GM18520 (cell line): ENCODE measurements at regions not wholly inside any gene's neighbourhood (a gene's known extent, or its start where the extent isn't known, plus 50 kb on each side); places are given as distances from the start of the nearest gene placed in this dataset.

Experiments used
- ATAC-seq: cut with Tn5 transposase; IDR thresholded peaks from one replicate; pipeline ENCODE4 v1.9.1; 2021; ENCODE audit not compliant: unreplicated experiment

DNA sequence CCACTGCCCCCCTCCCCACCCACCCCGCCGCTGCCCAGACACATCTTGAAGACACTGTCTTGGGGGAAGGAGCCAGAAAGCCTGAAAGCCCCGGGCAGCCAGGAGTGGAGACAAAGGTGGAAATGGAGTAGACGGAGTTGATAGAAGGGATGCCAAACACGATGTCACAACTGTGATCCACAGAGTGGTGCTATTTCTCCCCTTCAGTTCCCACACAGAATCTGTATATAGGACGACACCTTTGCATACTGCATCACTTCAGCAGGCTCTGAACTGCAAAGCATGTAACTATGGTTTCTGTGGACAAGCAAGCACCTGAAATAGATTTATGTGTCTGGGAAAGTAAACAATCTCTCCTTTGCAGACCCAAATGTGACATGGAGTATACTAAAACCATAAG lies 56.4 kb upstream of the F13A1 start:
- no peak for ATAC-seq

DNA sequence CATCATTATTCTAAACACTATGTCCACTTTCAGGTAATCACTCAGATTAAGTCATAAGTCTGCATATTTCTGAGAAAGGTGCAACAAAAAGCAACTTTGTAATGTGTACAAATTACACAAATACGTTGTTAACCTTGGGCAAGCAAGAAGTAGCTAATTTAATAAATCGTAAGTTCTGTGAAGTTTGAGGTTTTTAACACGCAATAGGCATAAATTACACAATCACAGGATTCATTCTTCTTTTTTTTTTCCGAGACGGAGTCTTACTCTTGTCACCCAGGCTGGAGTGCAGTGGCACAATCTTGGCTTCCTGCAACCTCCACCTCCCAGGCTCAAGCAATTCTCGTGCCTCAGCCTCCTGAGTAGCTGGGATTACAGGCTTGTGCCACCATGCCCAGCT lies 57.2 kb upstream of the F13A1 start:
- no peak for ATAC-seq

DNA sequence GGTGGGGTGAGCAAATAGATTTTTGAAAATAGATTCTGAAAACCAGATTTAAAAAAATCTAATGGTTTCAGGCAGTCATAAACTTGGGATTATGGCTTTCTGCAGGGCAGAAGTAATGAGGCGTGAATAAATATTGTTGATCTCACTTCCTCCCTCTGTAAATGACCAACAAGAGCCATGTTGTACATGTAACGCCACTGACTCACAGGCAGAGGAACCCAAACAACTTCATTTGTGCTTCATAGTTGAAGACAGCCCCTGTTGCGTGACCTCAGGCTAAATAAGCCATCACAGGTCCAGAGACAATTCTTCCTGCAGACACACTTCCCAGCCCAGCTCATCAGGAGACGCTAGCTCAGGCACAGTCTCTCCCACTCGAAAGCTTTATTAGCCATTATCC lies 59.1 kb upstream of the F13A1 start:
- ATAC-seq = no peak

DNA sequence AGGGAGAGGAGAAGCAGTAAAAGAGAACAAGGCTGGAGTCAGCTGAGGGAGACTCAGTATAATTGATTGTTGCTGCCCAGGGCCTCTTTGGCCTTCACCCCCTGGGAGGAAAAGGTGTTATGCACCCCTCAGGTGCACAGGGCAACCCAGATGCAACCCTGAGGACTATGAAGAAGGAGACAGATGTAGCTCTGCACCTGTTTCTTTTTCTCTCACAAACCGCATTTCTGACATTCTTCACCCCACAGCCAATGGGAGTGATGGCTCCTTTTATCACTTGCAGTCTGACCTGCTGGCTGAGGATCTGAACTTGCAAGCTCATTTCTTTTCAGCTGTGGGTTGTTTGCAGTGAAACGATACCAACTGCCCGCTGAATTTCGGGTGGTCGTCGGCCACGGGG lies 64.1 kb upstream of the F13A1 start:
- ATAC-seq = no peak

DNA sequence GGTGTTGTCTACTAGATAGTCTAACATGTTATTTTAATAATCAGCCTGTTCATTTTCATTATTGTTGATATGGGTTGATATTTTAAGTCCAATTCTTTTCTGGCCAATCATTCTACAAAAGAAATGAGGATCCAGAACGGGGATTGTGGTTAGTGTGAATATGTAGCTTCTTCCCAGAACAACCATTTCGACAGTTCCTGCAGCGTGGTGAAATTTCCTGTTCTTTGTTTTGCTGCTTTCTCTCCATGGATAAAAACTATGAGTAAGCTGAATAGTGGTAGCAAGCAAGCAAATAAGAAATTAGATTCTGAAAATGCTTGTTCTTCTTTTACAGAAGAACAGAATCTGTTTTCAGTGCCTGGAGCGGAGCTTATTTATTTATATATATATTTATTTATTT lies 65.5 kb upstream of the F13A1 start:
- ATAC-seq = no peak

DNA sequence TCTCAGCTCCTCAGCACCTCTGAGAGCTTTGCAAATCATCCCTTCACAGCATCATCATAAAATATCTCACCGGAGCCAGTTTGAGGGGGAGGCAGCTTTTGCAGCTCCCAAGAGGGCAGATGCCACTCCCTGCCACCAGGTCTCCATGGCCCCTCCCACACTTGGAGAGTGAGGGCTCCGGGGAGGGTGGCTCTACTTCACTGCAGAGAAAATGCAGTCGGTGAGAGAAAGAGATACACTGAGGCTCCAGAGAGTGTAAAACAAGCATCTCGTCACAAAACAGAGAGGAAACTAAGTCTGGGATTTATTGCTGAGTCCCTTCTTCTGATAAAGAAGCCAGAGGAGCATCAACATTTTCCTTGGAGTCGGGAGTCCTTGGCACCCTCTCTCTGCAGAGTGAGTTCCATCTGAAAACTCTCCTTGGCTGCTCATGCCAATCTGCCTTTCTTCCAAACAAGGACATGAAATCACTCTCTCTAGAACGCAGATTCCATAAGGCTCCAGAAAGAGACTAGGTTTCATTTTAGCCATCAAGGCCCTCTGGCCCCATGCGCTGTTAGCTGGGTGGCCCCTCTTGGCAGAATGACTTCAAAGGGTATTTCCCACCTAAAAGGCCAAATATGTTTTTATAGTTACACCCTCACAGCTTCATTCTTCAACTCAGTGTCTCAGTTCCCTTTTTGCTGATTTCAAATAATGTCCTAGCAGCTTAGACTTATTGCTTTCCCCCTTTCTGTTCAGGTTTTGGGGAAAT lies 70.6 kb upstream of the F13A1 start:
- ATAC-seq = peak; percentile 35

DNA sequence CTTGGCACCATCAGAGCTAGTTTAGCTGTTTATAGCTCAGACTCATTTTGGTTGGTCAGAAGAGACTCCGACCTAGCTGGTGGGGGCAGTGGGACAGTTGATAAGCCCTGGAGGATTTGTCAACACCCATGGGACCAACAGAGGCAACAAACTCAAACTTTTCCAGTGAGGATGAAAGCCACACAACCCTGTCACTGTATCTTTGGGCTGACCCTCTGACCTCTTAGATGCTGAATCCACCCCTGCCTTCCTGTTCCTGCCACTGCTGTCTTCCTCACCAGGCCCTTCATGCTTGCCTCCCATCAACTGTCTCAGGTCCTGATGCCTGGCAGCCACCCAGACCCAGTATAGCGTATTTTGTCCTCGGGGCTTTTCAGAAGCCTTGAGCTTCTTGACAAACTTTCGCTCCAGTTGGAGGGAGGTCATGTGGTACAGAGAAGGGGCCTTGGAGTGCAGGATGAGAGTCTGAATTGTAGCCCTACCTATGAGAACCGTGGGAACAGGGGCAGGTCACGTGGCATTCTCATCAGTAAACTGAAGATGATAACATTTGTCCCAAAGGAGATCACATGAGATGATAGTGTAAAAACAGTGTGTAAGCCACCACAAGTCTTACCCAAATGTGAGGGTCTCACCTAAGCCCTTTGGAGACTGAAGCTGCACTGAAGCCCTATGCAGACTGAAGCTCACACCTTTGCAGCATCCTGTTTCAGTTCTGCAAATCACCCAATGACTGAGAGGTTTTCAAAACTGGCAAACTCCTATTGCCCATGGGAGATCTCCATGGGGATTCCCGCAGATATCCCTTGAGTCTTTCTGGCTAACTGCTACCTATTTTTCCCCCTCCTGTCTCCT lies 72.0 kb upstream of the F13A1 start:
- ATAC-seq = peak; percentile 74

DNA sequence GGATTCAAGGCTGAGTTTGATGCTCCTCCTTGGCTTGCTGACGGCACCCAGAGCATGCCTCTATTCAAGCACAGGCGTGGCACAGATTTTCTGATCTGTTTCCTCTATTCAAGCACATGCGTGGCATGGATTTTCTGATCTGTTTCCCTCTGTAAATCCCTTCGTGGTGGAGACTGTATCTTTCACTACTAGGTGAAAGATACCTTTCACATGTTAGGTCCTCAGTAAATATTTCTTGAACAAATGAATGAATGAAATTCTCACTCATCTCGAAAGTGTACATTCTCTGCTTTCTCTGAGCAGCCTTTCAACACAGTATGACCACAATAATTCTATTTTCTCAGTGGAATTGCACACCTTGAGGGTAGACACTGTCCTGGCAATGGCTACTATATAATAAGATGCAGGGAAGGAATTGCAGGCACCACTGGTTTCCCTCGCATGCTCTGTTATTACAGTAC lies 72.6 kb upstream of the F13A1 start:
- ATAC-seq = no peak

DNA sequence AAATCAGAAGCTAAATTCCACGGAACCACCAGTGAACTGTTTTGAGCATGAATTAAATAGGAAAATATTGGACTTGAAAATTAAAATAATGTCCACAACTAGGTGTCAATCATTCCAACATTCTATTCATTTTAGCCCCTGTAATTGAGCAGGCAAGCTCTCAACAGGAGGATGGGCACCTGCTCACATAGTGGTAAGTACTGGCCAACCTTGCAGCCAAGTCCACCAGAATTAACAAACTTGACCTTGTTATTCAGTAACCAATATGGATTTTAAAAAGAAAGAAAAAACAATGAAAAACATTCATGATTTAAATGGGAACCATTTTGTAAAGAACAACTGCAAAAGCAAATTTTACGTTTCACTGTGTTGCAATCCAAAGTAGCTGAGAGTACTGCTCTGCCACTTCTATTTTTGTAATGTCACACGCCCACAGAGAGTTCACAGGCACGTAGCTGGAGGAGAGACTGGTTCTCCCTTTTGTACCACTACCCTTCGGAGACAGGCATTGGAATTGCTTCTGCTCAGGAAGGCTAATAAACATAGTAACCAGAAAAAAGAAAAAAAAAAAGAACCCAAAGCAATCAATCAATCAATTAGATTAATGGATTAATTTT lies 75.2 kb upstream of the F13A1 start:
- ATAC-seq = no peak

DNA sequence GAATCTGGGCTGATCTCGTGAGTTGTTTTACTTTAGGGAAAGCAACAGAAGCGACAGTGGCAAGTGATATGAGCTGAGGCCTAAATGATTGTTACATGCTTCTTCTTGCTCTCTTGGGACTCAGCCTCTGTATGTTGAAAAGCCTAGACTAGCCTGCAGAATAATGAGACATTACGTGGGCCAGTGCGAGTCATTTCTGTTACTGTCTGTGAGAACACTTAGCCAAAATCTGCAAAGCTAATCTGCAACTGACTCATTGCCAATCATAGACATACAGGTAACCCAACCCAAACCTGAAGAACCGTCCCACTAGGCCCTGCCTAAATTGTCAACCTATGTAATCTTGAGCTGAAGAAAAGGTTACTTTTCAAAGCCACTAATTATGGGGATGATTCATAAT lies 77.4 kb upstream of the F13A1 start:
- ATAC-seq = no peak

DNA sequence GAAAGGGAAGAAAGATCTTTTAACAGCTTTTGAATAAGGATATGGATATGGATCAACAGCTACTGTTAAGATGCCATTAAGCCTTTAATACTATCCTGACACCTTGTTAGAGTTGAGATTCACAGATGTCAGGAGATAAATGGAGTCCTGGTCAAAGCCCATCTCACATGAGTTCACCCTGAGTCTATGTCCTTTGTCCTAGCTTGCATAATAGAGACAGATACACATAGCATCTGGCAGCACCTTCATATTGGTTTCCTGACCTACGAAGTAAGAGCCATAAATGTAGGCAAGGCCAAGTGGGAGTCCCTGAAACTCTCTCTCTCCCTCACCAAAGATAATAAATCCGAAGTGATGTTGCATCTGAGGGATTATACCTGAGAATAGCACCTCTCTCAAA lies 79.1 kb upstream of the F13A1 start:
- no peak for ATAC-seq

DNA sequence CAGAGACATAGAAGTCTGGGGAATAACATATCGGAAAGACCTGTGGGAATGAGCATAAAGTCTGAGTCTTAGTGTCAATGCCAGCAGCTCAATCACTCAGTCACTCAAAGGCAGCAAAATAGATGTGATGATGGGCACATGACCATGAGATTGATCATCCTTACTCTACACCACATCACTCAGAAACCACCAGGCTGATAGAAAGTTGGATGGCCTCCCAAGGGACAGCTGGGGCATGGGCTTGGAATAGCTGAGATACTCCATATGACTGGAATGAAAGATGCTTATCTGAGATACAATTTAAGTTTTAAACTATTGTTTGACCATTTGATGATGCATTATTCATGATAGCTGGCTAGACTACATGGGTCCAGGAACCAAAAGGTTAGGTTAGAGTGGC lies 80.9 kb upstream of the F13A1 start:
- ATAC-seq = no peak

DNA sequence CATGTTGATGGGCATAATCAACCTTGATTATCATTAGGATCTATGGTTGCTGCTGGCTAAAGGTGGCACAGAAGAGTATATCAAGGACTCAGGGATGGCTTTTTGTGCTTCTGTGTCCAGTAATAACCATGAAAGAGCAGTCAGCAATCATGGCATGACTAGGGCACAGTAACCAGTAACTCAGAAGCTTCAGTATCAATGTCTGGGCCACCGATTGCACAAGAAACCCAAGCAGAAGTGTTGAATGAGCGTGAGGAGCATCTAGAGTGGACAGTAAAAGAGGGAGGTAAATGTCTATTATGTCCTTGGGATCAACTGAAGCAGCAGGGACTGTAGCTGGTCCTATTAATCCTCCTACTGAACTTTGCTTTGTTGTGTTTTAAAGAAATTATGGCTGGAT lies 81.5 kb upstream of the F13A1 start:
- no peak for ATAC-seq

DNA sequence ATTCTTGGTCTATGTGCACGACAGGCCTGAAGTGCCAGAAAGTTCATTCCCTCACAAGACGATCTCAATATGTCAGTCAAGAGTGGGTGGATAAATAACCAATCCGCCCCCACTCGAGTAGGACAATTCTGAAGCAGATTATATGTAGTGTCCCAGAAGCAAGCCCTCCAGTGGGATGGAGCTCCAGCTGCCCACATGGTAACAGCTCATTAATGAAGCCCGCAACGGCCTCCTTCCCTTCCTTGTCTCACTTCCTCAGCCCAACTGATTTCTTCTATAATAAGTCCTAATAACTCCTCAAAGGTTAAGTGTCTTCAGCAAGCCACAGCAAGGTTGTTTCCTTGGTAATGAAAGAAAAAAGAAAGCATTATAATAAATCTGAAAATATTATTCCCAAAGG lies 82.1 kb upstream of the F13A1 start:
- no peak for ATAC-seq

DNA sequence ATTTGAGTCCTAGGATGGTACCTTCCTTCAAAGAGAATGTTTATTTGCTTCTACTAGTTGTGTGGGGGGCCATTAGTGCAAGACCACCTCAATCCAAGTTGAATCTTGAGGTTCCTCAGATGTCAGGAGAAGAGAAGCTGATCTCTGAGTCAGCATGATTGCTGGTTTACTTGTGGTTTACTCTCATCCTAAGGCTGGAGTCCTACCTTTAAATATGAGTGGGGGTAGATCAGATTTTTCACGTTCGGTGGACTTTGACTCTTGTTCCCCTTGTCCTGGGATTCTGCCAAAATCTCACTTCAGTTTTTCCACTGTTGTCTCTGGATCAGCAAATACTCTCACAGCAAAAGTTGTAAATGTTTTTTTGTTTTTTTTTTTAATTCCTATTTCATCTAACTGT lies 84.6 kb upstream of the F13A1 start:
- ATAC-seq = no peak

DNA sequence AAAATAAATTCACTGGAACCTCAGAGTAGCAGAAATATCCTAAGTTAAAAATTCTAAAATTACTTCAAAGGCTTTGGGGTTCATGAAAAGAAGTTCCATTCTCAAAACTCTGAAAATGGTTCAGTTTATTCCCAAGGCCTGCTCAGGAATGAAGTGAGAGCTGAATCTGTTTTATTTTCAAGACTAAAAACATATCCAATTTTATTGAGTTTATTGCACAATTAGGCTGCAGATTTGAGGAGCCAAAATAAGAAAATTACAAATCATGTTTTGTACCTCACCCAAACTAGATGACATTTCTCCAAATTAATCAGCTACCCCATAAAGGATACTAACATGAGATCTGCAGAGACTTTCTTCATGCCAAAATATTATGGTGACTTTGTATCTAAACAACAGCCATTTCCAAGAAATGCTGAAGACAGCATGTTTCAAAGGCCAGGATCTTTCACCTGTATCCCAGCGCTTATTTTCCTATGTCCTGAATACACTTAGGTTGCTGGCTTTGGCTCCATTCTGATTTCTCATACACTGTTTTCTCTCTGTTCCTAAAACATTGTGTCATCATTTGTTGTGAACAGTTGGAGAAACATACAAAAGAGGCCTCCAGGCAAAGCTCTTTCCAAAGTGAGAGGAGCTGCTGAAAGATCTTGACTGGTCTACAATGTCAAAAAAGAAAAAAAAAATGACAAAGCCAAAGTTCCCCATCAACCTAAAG lies 85.7 kb upstream of the F13A1 start:
- ATAC-seq = no peak

DNA sequence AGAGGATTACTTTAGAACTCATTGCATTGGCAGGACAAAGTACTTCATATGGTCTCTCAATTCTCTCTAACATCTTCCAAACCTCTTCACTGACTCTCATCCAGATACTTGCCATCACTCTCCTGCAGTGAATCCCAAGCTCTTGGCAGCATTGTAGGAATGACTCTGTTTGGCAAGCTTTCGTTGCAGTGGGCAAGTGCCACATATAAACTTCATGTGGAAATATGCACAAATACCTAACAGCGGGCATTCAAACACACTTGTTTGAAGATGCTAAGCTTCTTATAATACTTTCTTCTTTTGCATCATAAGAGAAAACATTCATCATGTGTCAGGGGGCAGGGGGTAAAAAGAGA lies 86.2 kb upstream of the F13A1 start:
- no peak for ATAC-seq

DNA sequence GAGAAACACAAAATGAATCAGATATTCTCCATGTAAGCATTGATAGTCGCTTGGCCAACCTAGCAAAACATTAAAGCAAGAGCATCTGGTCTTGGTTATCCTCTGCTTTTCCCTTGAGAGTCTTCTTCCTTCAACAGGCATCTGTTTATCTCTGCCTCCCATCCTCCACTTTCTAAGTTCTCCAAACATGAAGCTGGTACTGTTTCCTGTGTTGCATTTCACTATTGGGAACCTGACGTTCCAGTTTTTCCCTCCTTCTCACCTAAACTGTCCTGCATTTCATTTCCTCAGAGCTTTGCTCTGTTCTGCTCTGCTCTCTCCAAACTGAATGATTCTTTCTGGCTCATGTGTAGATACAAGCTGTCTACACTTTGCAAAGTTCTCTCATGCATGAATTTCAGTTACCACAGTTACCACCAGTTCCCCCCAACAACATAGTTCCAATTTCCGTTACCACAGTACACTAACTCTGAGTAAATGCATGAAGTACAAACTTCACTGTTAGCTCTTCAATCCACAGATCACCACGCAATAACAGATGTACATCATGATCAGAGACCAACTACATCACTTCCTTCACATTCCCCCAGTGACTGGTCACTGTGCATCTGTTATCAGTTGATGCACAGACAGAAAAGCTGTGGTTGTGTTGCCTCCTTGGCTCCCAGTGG lies 86.7 kb upstream of the F13A1 start:
- ATAC-seq = peak; percentile 94

DNA sequence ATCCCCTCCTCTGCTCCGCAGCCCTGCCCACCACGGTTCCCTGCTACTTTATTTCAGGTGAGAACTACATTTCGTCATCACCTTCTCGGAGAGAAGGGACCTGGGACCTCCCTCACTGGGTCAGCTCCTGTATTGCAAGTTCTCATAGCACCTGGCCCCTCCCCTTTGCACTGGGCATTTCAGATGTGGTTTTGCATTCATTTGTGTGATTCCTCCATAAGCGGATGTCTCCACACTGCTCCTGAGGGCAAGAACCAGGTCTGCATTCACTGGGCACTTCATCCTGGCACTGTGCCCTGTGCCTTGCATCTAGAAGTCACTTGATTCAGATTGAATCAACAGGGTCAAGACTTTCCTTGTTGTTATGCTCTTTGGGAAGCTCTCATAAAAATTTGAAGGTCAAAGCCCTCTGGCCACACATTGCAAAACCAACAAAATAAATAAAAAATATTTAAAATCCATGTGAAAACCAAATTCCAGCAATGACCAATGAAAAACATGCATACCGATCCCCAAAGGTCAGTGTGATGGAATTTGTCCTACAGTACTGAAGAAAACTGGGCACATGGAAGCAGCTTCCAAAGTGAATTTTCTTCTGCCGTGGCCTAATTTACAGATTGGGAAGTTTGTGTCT lies 89.1 kb upstream of the F13A1 start:
- no peak for ATAC-seq

DNA sequence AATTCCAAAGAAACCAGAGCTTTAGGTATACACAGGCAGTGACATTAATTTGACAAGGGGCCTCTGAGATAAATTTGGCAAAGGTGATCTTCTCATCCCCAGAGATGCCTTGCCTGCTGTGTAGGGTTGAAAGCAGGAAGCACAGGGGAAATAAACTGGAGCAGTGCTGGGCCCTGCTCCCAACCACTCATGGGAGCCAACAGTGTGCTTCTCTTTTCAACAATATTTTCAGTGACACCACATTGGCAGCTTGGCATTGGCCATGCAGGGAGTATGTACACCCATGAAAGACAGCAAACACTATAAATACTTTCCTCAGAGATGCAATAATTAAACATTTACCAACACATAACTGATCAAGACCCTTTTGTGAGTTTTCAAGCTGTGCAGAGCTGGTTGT lies 90.7 kb upstream of the F13A1 start:
- no peak for ATAC-seq
